GM12892 (cell line): ENCODE measurements at regions not wholly inside any gene's neighbourhood (a gene's known extent, or its start where the extent isn't known, plus 50 kb on each side); places are given as distances from the start of the nearest gene placed in this dataset.

Experiments
- POLR2A ChIP-seq: IDR thresholded peaks from 2 replicates; pipeline ENCODE4 v1.6.1; 2011; ENCODE audit warnings: low read depth, low read length, control low read depth
- POLR2AphosphoS5 ChIP-seq: IDR thresholded peaks from 2 replicates; pipeline ENCODE4 v1.6.1; 2011; ENCODE audit warnings: low read depth, low read length, control low read depth
- TAF1 ChIP-seq: IDR thresholded peaks from 2 replicates; pipeline ENCODE4 v1.6.1; 2011; ENCODE audit warnings: low read depth, mild to moderate bottlenecking, control low read depth, low read length, borderline replicate concordance

DNA sequence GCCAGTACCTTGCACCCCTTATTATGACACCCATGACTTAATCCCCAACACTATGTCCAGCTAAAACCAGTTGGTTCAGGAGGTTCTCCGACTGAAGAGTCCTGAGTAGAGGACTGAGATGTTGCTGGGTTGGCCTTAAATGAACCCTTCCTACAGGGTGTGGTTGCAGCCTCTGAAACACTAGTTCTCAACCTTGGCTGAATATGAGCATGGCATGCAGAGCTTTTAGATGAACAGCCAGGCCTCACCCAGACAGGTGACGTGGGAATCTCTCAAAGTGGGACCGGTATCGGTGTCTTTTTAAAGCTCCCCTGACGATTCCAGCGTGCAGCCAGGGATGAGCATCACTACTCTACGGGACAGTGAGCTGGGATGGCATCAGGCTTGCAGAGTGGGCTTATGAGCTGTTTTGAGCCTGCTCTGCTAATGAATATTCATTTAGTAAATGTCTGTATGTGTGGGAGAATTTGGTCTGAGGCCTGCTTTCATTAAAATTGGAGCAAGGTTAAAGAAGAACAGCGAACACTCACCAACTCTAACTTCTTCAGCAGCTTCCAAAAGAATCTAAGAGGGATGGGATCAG is 79.7 kb upstream of the PRICKLE2 start:
- TF ChIP-seq POLR2A (no peak), TAF1 (no peak), POLR2AphosphoS5 (no peak)
